ENCODE measurements at regions not wholly inside any gene's neighbourhood (a gene's known extent, or its start where the extent isn't known, plus 50 kb on each side); places are given as distances from the start of the nearest gene placed in this dataset.

GRCh38 chr11:128341280-128342248 is 245.8 kb downstream of the ETS1 start:
- TF ChIP-seq, protein P1, sequence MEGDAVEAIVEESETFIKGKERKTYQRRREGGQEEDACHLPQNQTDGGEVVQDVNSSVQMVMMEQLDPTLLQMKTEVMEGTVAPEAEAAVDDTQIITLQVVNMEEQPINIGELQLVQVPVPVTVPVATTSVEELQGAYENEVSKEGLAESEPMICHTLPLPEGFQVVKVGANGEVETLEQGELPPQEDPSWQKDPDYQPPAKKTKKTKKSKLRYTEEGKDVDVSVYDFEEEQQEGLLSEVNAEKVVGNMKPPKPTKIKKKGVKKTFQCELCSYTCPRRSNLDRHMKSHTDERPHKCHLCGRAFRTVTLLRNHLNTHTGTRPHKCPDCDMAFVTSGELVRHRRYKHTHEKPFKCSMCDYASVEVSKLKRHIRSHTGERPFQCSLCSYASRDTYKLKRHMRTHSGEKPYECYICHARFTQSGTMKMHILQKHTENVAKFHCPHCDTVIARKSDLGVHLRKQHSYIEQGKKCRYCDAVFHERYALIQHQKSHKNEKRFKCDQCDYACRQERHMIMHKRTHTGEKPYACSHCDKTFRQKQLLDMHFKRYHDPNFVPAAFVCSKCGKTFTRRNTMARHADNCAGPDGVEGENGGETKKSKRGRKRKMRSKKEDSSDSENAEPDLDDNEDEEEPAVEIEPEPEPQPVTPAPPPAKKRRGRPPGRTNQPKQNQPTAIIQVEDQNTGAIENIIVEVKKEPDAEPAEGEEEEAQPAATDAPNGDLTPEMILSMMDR (IDR thresholded peaks at IDR 0.05; ENCODE audit: poor library complexity, severe bottlenecking) = no peak
- TF ChIP-seq RAD21 (conservative IDR thresholded peaks at IDR 0.05) (no peak), EP300 (conservative IDR thresholded peaks at IDR 0.05; ENCODE audit: poor library complexity, severe bottlenecking) (no peak), EZH2 (IDR thresholded peaks at IDR 0.05; ENCODE audit: borderline replicate concordance, insufficient read depth, low read length, poor library complexity, severe bottlenecking) (no peak), TAF1 (IDR thresholded peaks at IDR 0.05; ENCODE audit: low read depth) (no peak), SMC3 (conservative IDR thresholded peaks at IDR 0.05; ENCODE audit: poor library complexity) (no peak), POLR2AphosphoS5 (IDR thresholded peaks at IDR 0.05) (no peak)
